Osteoblast (primary cell): ENCODE measurements at regions not wholly inside any gene's neighbourhood (a gene's known extent, or its start where the extent isn't known, plus 50 kb on each side); places are given as distances from the start of the nearest gene placed in this dataset.
A peak's percentile ranks its signal among the peaks of the same experiment; 100 is the strongest.

Source experiments
- DNase-seq: peaks from one replicate; pipeline ENCODE4 v3.0.0; 2011; ENCODE audit warnings: low spot score, mixed read lengths; ENCODE audit not compliant: insufficient read length; ENCODE audit errors: missing footprints
- H2AFZ ChIP-seq: 2 replicates; pipeline ENCODE4 v1.6.0; 2011; ENCODE audit warnings: mild to moderate bottlenecking, low read length
- H3K27ac ChIP-seq: 2 replicates; pipeline ENCODE4 v1.5.1; 2011; ENCODE audit warnings: mild to moderate bottlenecking, low read depth, low read length, moderate library complexity
- H3K27me3 ChIP-seq: 2 replicates; pipeline ENCODE4 v1.6.0; 2012; ENCODE audit warnings: mild to moderate bottlenecking, control low read depth, inconsistent platforms, low read length, moderate library complexity; ENCODE audit not compliant: insufficient read depth
- H3K36me3 ChIP-seq: 2 replicates; pipeline ENCODE4 v1.5.1; 2011; ENCODE audit warnings: mild to moderate bottlenecking, low read length, control low read depth, moderate library complexity; ENCODE audit not compliant: insufficient read depth
- H3K4me1 ChIP-seq: 2 replicates; pipeline ENCODE4 v1.5.1; 2011; ENCODE audit warnings: mild to moderate bottlenecking, low read length, control low read depth, moderate library complexity; ENCODE audit not compliant: insufficient read depth
- H3K4me2 ChIP-seq: 2 replicates; pipeline ENCODE4 v1.6.0; 2011; ENCODE audit warnings: mild to moderate bottlenecking, low read length; ENCODE audit not compliant: insufficient read depth
- H3K4me3 ChIP-seq: fragments of 200-600 bp; sonication (generic); 3 replicates; pipeline ENCODE4 v1.5.1; 2012; ENCODE audit warnings: mild to moderate bottlenecking, low read length, inconsistent platforms; ENCODE audit not compliant: insufficient read depth
- H3K79me2 ChIP-seq: 2 replicates; pipeline ENCODE4 v1.6.0; 2012; ENCODE audit warnings: mild to moderate bottlenecking, low read length, control low read depth, inconsistent platforms; ENCODE audit not compliant: insufficient read depth
- H3K9me3 ChIP-seq: 2 replicates; pipeline ENCODE4 v1.5.1; 2011; ENCODE audit warnings: low read depth, low read length, control low read depth
- H4K20me1 ChIP-seq: 2 replicates; pipeline ENCODE4 v1.6.0; 2012; ENCODE audit warnings: mild to moderate bottlenecking, low read length, control low read depth; ENCODE audit not compliant: insufficient read depth
- TF ChIP-seq, protein P1 (sequence below): IDR thresholded peaks from 2 replicates; pipeline ENCODE4 v1.5.1; 2011; ENCODE audit warnings: mild to moderate bottlenecking, low read depth, low read length, moderate library complexity; ENCODE audit errors: extremely low read depth

DNA sequence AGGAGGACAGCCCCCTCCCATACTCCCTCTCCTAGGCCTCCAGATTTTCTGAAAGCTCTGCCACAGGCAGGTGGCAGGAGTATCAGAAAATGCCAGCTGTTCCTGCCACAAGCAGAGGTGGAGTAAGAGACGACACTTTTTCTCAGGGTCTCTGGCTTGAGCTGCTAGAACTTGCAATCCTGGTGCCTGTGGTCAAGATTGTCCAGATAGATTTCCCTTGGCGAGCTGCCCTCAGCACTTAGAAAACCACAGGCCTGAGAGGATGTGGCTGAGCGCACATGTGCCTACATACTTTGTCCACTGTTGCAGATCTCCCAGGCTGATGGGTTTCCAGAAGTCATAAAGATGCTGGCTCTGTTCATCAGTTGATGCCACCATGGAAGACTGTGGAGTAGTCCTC is 65.7 kb upstream of the NAV2 start:
- Histone ChIP-seq H3K4me2 (peak overlapping the region; percentile 12), H4K20me1 (peaks cover 7% of the 10 kb centered on the region), H3K36me3 (no peaks in the 10 kb centered on the region), H2AFZ (no peak overlapping the region), H3K79me2 (no peaks in the 10 kb centered on the region), H3K4me1 (peaks cover 16% of the 10 kb centered on the region), H3K27ac (no peak overlapping the region), H3K4me3 (no peak overlapping the region), H3K9me3 (no peaks in the 10 kb centered on the region), H3K27me3 (peaks cover 3% of the 10 kb centered on the region)
- TF ChIP-seq, protein P1, sequence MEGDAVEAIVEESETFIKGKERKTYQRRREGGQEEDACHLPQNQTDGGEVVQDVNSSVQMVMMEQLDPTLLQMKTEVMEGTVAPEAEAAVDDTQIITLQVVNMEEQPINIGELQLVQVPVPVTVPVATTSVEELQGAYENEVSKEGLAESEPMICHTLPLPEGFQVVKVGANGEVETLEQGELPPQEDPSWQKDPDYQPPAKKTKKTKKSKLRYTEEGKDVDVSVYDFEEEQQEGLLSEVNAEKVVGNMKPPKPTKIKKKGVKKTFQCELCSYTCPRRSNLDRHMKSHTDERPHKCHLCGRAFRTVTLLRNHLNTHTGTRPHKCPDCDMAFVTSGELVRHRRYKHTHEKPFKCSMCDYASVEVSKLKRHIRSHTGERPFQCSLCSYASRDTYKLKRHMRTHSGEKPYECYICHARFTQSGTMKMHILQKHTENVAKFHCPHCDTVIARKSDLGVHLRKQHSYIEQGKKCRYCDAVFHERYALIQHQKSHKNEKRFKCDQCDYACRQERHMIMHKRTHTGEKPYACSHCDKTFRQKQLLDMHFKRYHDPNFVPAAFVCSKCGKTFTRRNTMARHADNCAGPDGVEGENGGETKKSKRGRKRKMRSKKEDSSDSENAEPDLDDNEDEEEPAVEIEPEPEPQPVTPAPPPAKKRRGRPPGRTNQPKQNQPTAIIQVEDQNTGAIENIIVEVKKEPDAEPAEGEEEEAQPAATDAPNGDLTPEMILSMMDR: peak; percentile 13
- peak; percentile 89 for DNase-seq

DNA sequence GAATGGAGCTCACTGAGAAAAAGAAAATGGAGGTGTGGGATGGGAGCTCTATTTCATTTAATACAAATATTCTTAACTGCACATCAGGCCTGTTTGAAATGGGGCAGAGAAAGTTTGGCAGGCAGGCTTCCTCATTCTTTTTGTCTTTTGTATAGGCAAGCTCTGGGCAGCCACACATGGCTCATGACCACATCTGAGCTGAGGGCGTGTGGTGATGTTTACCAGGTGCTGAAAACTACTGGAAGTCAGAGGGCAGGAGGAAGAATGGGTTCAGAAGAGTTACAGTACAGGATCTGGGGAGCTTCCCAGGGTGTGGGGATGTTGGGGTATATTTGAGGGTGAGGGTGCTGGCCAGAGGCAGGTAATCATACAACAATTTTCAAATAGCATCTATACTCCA is 66.3 kb upstream of the NAV2 start:
- no peak overlapping the region for H3K4me2 ChIP-seq
- TF ChIP-seq, protein P1: no peak
- H3K36me3 ChIP-seq: no peaks in the 10 kb centered on the region
- H2AFZ ChIP-seq: no peak overlapping the region
- no peaks in the 10 kb centered on the region for H3K79me2 ChIP-seq
- peaks cover 3% of the 10 kb centered on the region for H3K27me3 ChIP-seq
- peaks cover 16% of the 10 kb centered on the region for H3K4me1 ChIP-seq
- DNase-seq: no peak
- no peak overlapping the region for H3K27ac ChIP-seq
- peaks cover 7% of the 10 kb centered on the region for H4K20me1 ChIP-seq
- no peaks in the 10 kb centered on the region for H3K9me3 ChIP-seq
- H3K4me3 ChIP-seq: no peak overlapping the region

DNA sequence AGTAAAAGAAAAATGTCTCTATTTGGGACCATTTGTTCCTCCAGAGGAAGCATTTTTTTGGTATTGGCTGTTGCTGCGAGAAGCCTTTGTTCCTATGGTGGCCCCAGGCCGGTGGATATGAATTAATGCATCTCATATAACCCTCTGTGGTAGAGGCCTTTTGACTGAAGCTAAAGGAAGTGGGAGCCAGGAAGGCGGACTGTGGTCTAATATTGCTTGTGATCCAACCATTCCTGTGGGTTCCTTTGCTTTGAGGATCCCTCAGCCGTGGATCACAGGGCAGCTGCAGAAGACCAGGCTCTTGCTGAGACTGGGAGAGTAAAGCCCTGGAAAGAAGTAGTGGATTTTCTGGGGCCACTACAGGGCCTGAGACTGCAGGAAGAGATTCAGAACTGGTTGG is 68.3 kb upstream of the NAV2 start:
- Histone ChIP-seq H3K36me3 (no peaks in the 10 kb centered on the region), H3K27ac (no peak overlapping the region), H4K20me1 (peaks cover 7% of the 10 kb centered on the region), H3K4me3 (no peak overlapping the region), H3K27me3 (peaks cover 3% of the 10 kb centered on the region), H3K4me2 (no peak overlapping the region), H3K9me3 (no peaks in the 10 kb centered on the region), H3K4me1 (peaks cover 16% of the 10 kb centered on the region), H3K79me2 (no peaks in the 10 kb centered on the region), H2AFZ (no peak overlapping the region)
- DNase-seq: no peak
- TF ChIP-seq, protein P1: no peak

- H3K4me2 ChIP-seq: no peak overlapping the region
- TF ChIP-seq, protein P1: no peak
- peaks cover 7% of the 10 kb centered on the region for H4K20me1 ChIP-seq
- H3K4me3 ChIP-seq: no peak overlapping the region
- H3K27me3 ChIP-seq: peaks cover 3% of the 10 kb centered on the region
- H3K27ac ChIP-seq: no peak overlapping the region
- no peak overlapping the region for H2AFZ ChIP-seq
- DNase-seq: no peak
- no peaks in the 10 kb centered on the region for H3K79me2 ChIP-seq
- peaks cover 16% of the 10 kb centered on the region for H3K4me1 ChIP-seq
- H3K36me3 ChIP-seq: no peaks in the 10 kb centered on the region
- H3K9me3 ChIP-seq: no peaks in the 10 kb centered on the region
Observed at GRCh38 chr11:19642185-19643158, 70.2 kb upstream of the NAV2 start.
